H1 (cell line): ENCODE measurements at regions not wholly inside any gene's neighbourhood (a gene's known extent, or its start where the extent isn't known, plus 50 kb on each side); places are given as distances from the start of the nearest gene placed in this dataset.

Experiments
- BRCA1 ChIP-seq: IDR thresholded peaks from 2 replicates; pipeline ENCODE4 v1.6.1; 2012; ENCODE audit warnings: low read depth, low read length, improper control_type of control experiment
- JUN ChIP-seq: IDR thresholded peaks from 2 replicates; pipeline ENCODE4 v1.6.1; 2011; ENCODE audit warnings: low read depth, mild to moderate bottlenecking, improper control_type of control experiment, low read length
- NANOG ChIP-seq: IDR thresholded peaks from 2 replicates; pipeline ENCODE4 v1.6.1; 2011; ENCODE audit warnings: low read length, low read depth, mild to moderate bottlenecking, inconsistent platforms; ENCODE audit not compliant: insufficient read depth, poor library complexity, severe bottlenecking
- POLR2A ChIP-seq, 2 experiments: IDR thresholded peaks; 1 replicate in 1 of 2; 2 replicates in 1 of 2; pipeline ENCODE4 v1.6.1; 2011; ENCODE audit warnings: low read depth in 2 of 2, low read length in 2 of 2, mild to moderate bottlenecking in 2 of 2; ENCODE audit errors: control extremely low read depth in 1 of 2
- TF ChIP-seq, protein P1 (sequence below): IDR thresholded peaks from 2 replicates; pipeline ENCODE4 v1.6.1; 2012; ENCODE audit warnings: inconsistent platforms

- TF ChIP-seq, protein P1, sequence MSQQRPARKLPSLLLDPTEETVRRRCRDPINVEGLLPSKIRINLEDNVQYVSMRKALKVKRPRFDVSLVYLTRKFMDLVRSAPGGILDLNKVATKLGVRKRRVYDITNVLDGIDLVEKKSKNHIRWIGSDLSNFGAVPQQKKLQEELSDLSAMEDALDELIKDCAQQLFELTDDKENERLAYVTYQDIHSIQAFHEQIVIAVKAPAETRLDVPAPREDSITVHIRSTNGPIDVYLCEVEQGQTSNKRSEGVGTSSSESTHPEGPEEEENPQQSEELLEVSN: no peak
- TF ChIP-seq JUN (no peak), POLR2A (IDR thresholded peaks at IDR 0.05; ENCODE audit: control extremely low read depth in 1 of 2, low read depth in 2 of 2, low read length in 2 of 2) (no peak), NANOG (no peak), BRCA1 (no peak)
These were observed 126.8 kb upstream of the PRMT8 start (continued) for GRCh38 chr12:3364226-3364625.
